Osteocyte (in vitro differentiated cells): ENCODE measurements at regions not wholly inside any gene's neighbourhood (a gene's known extent, or its start where the extent isn't known, plus 50 kb on each side); places are given as distances from the start of the nearest gene placed in this dataset.

Source experiments
- DNase-seq: peaks from one replicate; pipeline ENCODE4 v3.0.0; 2021; ENCODE audit warnings: mixed read lengths; ENCODE audit not compliant: unreplicated experiment; ENCODE audit errors: extremely low spot score
- H3K27ac Mint-ChIP-seq: one replicate; pipeline ENCODE4 v1.8.0; 2021; ENCODE audit warnings: mild to moderate bottlenecking, mixed read lengths; ENCODE audit not compliant: unreplicated experiment
- H3K27me3 Mint-ChIP-seq: one replicate; pipeline ENCODE4 v1.8.0; 2021; ENCODE audit warnings: mixed read lengths; ENCODE audit not compliant: unreplicated experiment
- H3K36me3 Mint-ChIP-seq: one replicate; pipeline ENCODE4 v1.8.0; 2021; ENCODE audit warnings: mixed read lengths; ENCODE audit not compliant: unreplicated experiment
- H3K4me1 Mint-ChIP-seq: one replicate; pipeline ENCODE4 v1.8.0; 2021; ENCODE audit warnings: mixed read lengths; ENCODE audit not compliant: unreplicated experiment
- H3K4me3 Mint-ChIP-seq: one replicate; pipeline ENCODE4 v1.8.0; 2021; ENCODE audit warnings: mild to moderate bottlenecking, moderate library complexity, mixed read lengths; ENCODE audit not compliant: unreplicated experiment
- H3K9me3 Mint-ChIP-seq: one replicate; pipeline ENCODE4 v1.8.0; 2021; ENCODE audit warnings: mixed read lengths; ENCODE audit not compliant: unreplicated experiment
- CTCF ChIP-seq: fragments of 200-600 bp; sonication (generic); IDR thresholded peaks from 2 replicates; pipeline ENCODE4 v1.5.0; 2021; ENCODE audit warnings: antibody characterized with exemption, mild to moderate bottlenecking, moderate library complexity

DNA sequence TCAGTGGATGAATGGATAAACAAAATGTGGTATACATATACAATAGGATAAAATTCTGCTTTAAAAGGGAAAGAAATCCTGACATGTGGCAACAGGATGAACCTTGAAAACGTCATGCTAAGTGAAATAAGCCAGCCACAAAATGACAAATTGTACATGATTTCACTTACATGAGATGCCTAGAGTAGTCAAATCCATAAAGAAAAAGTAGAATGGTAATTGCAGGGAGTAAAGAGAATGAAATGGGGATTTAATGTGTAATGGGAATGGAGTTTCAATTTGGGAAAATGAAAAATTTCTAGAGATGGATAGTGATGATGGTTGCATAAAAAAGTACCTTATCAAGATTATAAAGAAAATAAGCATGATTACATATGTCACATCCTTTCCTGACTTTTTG lies 1489.2 kb upstream of the C9orf72 start:
- Mint-ChIP-seq H3K36me3 (no peaks in the 10 kb centered on the region), H3K4me3 (no peak overlapping the region), H3K27me3 (no peaks in the 10 kb centered on the region), H3K27ac (no peak overlapping the region), H3K9me3 (peaks cover 6% of the 10 kb centered on the region), H3K4me1 (no peaks in the 10 kb centered on the region)
- no peak for TF ChIP-seq CTCF
- DNase-seq: no peak

DNA sequence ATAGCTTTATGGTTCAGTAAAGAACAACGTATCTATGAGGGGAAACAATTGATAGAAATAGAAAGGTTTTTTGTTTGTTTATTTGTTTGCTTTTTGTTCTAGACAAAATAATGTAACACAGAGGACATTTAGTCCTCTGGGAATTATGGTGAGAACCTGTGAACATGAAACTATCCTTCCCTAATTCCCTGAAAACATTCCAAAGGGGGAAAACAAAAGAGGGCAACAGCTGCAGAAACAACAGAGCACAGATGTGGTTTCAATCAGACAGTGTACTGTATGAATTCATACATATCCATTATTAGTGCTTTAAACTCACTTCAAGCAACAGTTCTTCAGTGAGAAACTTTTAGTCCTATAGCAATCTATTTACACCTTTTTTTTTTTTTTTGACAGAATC lies 1489.8 kb upstream of the C9orf72 start:
- Mint-ChIP-seq H3K4me1 (no peaks in the 10 kb centered on the region), H3K27me3 (no peaks in the 10 kb centered on the region), H3K36me3 (no peaks in the 10 kb centered on the region), H3K4me3 (no peak overlapping the region), H3K27ac (no peak overlapping the region), H3K9me3 (peaks cover 2% of the 10 kb centered on the region)
- no peak for DNase-seq
- no peak for TF ChIP-seq CTCF

DNA sequence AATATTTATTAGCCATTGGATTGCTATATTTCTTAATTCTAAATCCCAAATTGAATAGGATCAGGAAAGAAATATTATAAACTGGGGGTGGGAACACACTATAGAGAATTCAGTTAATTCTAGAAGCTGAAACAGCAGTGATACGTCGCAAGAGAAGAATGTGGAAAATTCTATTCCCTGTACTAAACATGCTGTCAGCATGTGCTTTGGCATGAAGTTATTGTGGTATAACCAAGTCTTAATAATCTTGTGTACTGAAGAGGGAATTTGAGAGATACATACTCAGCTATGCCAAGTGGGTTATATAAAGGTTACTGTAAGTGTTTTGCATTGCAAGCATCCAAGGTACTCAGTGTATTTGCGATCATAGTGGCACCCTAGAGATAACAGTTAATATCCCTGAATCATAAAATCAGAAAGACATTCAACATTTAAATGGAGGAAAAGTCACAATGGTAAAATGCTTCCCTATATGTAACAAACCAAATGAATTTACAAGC lies 1492.9 kb upstream of the C9orf72 start:
- Mint-ChIP-seq H3K27me3 (no peaks in the 10 kb centered on the region), H3K27ac (no peak overlapping the region), H3K36me3 (no peaks in the 10 kb centered on the region), H3K9me3 (no peaks in the 10 kb centered on the region), H3K4me3 (no peak overlapping the region), H3K4me1 (no peaks in the 10 kb centered on the region)
- no peak for TF ChIP-seq CTCF
- no peak for DNase-seq

GRCh38 chr9:29068461-29068860 lies 1495.2 kb upstream of the C9orf72 start:
- Mint-ChIP-seq H3K9me3 (no peaks in the 10 kb centered on the region), H3K27ac (no peak overlapping the region), H3K36me3 (no peaks in the 10 kb centered on the region), H3K27me3 (no peaks in the 10 kb centered on the region), H3K4me3 (no peak overlapping the region), H3K4me1 (no peaks in the 10 kb centered on the region)
- DNase-seq: no peak
- TF ChIP-seq CTCF: no peak

- H3K9me3 Mint-ChIP-seq: no peaks in the 10 kb centered on the region
- H3K27ac Mint-ChIP-seq: no peak overlapping the region
- no peak for TF ChIP-seq CTCF
- no peaks in the 10 kb centered on the region for H3K4me1 Mint-ChIP-seq
- no peak overlapping the region for H3K4me3 Mint-ChIP-seq
- no peak for DNase-seq
- no peaks in the 10 kb centered on the region for H3K27me3 Mint-ChIP-seq
- H3K36me3 Mint-ChIP-seq: no peaks in the 10 kb centered on the region
Observed at GRCh38 chr9:29069376-29069775, 1496.1 kb upstream of the C9orf72 start.
